ENCODE measurements at regions not wholly inside any gene's neighbourhood (a gene's known extent, or its start where the extent isn't known, plus 50 kb on each side); places are given as distances from the start of the nearest gene placed in this dataset.

GRCh38 chr4:114768501-114768900, 169.9 kb downstream of the UGT8 start:
- no peak for TF ChIP-seq EZH2 (IDR thresholded peaks at IDR 0.05; ENCODE audit: low read depth, low read length, severe bottlenecking)
- no peak for TF ChIP-seq CTCF (IDR thresholded peaks at IDR 0.05; ENCODE audit: control extremely low read depth in 1 of 3, insufficient read depth in 1 of 3, low read depth in 1 of 3, low read length in 3 of 3)
- no peak for TF ChIP-seq SIRT6 (IDR thresholded peaks at IDR 0.05; ENCODE audit: low read length)
- TF ChIP-seq YY1 (IDR thresholded peaks at IDR 0.05; ENCODE audit: low read depth, low read length) = no peak
- no peak for TF ChIP-seq TEAD4 (IDR thresholded peaks at IDR 0.05; ENCODE audit: low read depth, low read length)
- no peak for TF ChIP-seq POLR2AphosphoS5 (IDR thresholded peaks at IDR 0.05; ENCODE audit: low read depth, low read length)
- no peak for TF ChIP-seq POLR2A (IDR thresholded peaks at IDR 0.05; ENCODE audit: control extremely low read depth in 1 of 2, low read depth in 2 of 2, low read length in 2 of 2)
- TF ChIP-seq JUN (IDR thresholded peaks at IDR 0.05; ENCODE audit: low read depth, low read length) = no peak
- no peak for TF ChIP-seq NANOG (IDR thresholded peaks at IDR 0.05; ENCODE audit: insufficient read depth, low read depth, low read length, poor library complexity, severe bottlenecking)
- TF ChIP-seq SRF (IDR thresholded peaks at IDR 0.05; ENCODE audit: low read depth, low read length) = no peak
- TF ChIP-seq USF2 (IDR thresholded peaks at IDR 0.05; ENCODE audit: low read length) = no peak
- no peak for TF ChIP-seq MAX (IDR thresholded peaks at IDR 0.05)
